Mucosa of descending colon (tissue), 3 donors: ENCODE measurements at regions not wholly inside any gene's neighbourhood (a gene's known extent, or its start where the extent isn't known, plus 50 kb on each side); places are given as distances from the start of the nearest gene placed in this dataset.
"Not testable (repeated sequence)": the region's sequence is repeated elsewhere in the genome, so short reads cannot be mapped to it uniquely, and the experiment has no call there.

ENCODE experiments used
- ATAC-seq: fragments of 200-7000 bp; cut with Tn5 transposase; one replicate; pipeline ENCODE4 v1.9.1; 2020; ENCODE audit warnings: mild to moderate bottlenecking, moderate library complexity
- DNase-seq, 3 donors: peaks; one replicate each; pipeline ENCODE4 v3.0.0-alpha.2; 2020
- H3K36me3 ChIP-seq: fragments of 200-600 bp; one replicate; pipeline ENCODE4 v1.8.0; 2021; ENCODE audit warnings: low read depth, mild to moderate bottlenecking
- H3K4me1 ChIP-seq: fragments of 200-600 bp; one replicate; pipeline ENCODE4 v1.8.0; 2021; ENCODE audit warnings: low read depth, mild to moderate bottlenecking
- H3K4me3 ChIP-seq: fragments of 200-600 bp; one replicate; pipeline ENCODE4 v1.8.0; 2021; ENCODE audit warnings: mild to moderate bottlenecking
- H3K9me3 ChIP-seq: fragments of 200-600 bp; one replicate; pipeline ENCODE4 v1.8.0; 2021; ENCODE audit warnings: mild to moderate bottlenecking
- CTCF ChIP-seq: fragments of 200-600 bp; IDR thresholded peaks from one replicate; pipeline ENCODE4 v1.8.0; 2022; ENCODE audit warnings: antibody characterized with exemption, mild to moderate bottlenecking
- intact Hi-C, 2 donors: fragments of 100-400 bp; cut with DNase I in 1 of 2; cut with micrococcal nuclease in 1 of 2; formaldehyde crosslinking; loops; one replicate each; pipeline versions ENCODE4 v1.11.0 to v1.11.1; 2022; cut with DNase I, micrococcal nuclease
- donor health status: DM: no; HTN: no; CAD: no; lungs with moderate emphysema.
- donor health status: DM: no; HTN: no; CAD: no.
- donor health status: DM: no; HTN: yes; CAD: no.

DNA sequence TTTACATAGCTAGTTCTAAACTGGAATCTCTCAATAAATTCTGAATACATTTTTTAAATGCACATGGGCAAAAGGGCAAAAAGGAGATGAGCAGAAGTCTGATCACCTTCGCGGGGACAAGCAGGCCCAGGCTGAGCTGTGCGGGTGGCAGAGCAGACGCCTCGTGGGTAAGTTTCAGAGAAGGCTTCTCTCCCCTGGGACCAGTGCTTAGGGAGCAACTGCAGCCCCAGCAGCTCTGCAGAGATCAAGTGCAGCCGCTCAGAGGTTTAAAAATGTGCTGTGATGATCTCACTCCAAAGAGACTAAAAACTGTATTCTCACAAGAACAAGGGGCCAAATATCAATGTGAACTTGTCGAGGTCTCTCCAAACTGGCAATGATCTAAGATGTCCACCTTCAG is 264.3 kb upstream of the RNF32 start:
- no peaks in the 10 kb centered on the region for H3K4me1 ChIP-seq
- DNase-seq (no peak), ATAC-seq (no peak)
- intact Hi-C loops, result no loop called here
- peaks cover 3% of the 10 kb centered on the region for H3K9me3 ChIP-seq
- no peaks in the 10 kb centered on the region for H3K36me3 ChIP-seq
- TF ChIP-seq CTCF, result no peak
- H3K4me3 ChIP-seq, result no peak overlapping the region

GRCh38 chr7:156374335-156374734 is 266.2 kb upstream of the RNF32 start:
- no peak for TF ChIP-seq CTCF
- no peaks in the 10 kb centered on the region for H3K36me3 ChIP-seq
- intact Hi-C loops, result no loop called here
- peaks cover 5% of the 10 kb centered on the region for H3K9me3 ChIP-seq
- DNase-seq, result no peak
- no peaks in the 10 kb centered on the region for H3K4me1 ChIP-seq
- H3K4me3 ChIP-seq, result no peak overlapping the region
- no peak for ATAC-seq

DNA sequence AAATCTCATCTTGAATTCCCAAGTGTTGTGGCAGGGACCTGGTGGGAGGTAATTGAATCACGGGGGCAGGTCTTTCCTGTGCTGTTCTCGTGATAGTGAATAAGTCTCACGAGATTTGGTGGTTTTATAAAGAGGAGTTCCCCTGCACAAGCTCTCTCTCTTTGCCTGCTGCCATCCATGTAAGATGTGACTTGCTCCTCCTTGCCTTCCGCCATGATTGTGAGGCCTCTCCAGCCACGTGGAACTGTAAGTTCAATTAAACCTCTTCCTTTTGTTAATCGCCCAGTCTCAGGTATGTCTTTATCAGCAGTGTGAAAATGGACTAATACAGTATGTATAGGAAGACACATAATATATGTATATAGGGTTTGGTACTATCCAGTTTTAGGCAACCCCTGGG is 270.6 kb upstream of the RNF32 start:
- intact Hi-C loops, H3K36me3 ChIP-seq, H3K4me1 ChIP-seq, H3K9me3 ChIP-seq, H3K4me3 ChIP-seq, DNase-seq, ATAC-seq: not testable (repeated sequence)

DNA sequence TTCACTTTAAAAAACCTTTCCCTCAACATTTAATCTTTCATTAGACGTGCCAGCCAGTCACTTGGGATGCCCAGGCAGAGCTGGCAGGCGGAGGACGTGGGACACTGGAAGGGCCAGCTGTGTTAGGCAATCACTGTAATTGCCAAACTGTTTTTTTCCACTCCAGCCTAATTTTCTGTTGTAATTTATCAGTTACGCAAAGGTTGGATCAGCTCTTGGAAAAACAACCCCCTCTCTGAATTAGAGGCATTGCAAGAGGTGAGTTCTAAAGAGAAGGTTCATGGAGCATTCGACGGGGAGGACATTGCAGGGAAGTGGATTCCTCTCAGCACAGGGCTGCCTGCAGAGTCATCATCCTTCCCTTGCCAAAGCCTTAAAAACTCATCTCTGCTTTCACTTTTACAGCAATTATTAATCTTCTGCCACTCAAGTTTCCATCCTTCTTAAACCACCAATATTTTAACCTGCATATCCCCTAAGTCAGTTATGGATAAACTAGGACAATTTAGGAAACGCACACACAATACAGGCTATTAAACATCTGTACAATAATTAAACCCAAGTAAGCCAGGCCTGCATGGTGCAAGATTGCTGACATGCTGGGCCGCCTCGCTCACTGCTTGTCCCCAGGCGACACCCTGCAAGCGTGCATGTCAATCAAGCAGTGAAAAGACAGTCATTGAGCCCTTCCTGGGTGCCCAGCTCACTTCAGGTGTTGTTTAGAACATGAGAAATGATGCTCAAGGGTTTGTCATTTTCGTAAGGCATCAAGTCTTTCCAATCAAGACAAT is 272.3 kb upstream of the RNF32 start:
- Histone ChIP-seq H3K36me3 (no peaks in the 10 kb centered on the region), H3K4me1 (no peaks in the 10 kb centered on the region), H3K4me3 (no peak overlapping the region), H3K9me3 (peaks cover 5% of the 10 kb centered on the region)
- no peak for TF ChIP-seq CTCF
- intact Hi-C loops, result no loop called here
- ATAC-seq, result no peak
- DNase-seq, result no peak

DNA sequence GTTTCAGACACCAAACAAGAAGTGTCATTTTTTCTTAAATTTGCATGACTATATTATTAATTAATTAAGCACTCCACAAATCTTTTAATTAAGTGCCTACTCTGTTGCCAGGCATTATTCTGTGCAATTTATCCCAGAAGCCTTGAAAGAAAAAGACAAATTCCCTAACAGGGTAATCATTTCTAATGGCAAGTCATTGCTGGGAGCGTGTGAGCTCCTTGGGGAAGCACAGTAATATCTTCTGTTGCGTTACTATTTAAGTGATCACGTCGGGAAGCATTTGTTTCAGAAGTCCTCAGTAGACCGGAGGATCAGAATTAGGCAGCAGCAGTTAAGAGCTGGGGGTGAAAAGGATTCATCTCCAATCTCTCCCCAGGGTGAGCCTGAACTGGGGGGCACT is 276.8 kb upstream of the RNF32 start:
- Histone ChIP-seq H3K4me1 (no peaks in the 10 kb centered on the region), H3K4me3 (no peak overlapping the region), H3K9me3 (no peaks in the 10 kb centered on the region), H3K36me3 (no peaks in the 10 kb centered on the region)
- DNase-seq, result no peak
- intact Hi-C loops, result no loop called here
- no peak for ATAC-seq
- no peak for TF ChIP-seq CTCF

- no peaks in the 10 kb centered on the region for H3K36me3 ChIP-seq
- H3K4me1 ChIP-seq, result no peaks in the 10 kb centered on the region
- TF ChIP-seq CTCF, result no peak
- intact Hi-C loops, result no loop called here
- no peak overlapping the region for H3K4me3 ChIP-seq
- DNase-seq, result no peak
- no peaks in the 10 kb centered on the region for H3K9me3 ChIP-seq
- no peak for ATAC-seq
These were observed 279.7 kb upstream of the RNF32 start for GRCh38 chr7:156360835-156361234.
